Upper lobe of left lung (tissue), 6 donors: ENCODE measurements at regions not wholly inside any gene's neighbourhood (a gene's known extent, or its start where the extent isn't known, plus 50 kb on each side); places are given as distances from the start of the nearest gene placed in this dataset.

Experiments used
- ATAC-seq, 2 donors: fragments of 200-7000 bp; cut with Tn5 transposase; one replicate each; pipeline ENCODE4 v1.9.1; 2022; ENCODE audit warnings: mild to moderate bottlenecking in 2 of 2, moderate library complexity in 2 of 2; ENCODE audit not compliant: low FRiP score in 2 of 2
- DNase-seq, 2 donors: peaks; one replicate each; pipeline ENCODE4 v3.0.0-alpha.2; 2019 to 2020
- H3K27ac ChIP-seq, 4 donors: fragments of 200-600 bp; sonication (generic); one replicate each; pipeline ENCODE4 v1.5.1; 2016 to 2019
- H3K27me3 ChIP-seq, 4 donors: fragments of 200-600 bp; sonication (generic); one replicate each; pipeline ENCODE4 v1.5.1; 2017 to 2019
- H3K36me3 ChIP-seq, 4 donors: fragments of 200-600 bp; sonication (generic); one replicate each; pipeline ENCODE4 v1.5.1; 2016 to 2019
- H3K4me1 ChIP-seq, 4 donors: fragments of 200-600 bp; sonication (generic); one replicate each; pipeline ENCODE4 v1.5.1; 2018 to 2019
- H3K4me3 ChIP-seq, 4 donors: fragments of 200-600 bp; sonication (generic); one replicate each; pipeline ENCODE4 v1.5.1; 2017 to 2019; ENCODE audit warnings: mild to moderate bottlenecking in 2 of 4, moderate library complexity in 1 of 4
- H3K9me3 ChIP-seq, 4 donors: fragments of 200-600 bp; sonication (generic); one replicate each; pipeline ENCODE4 v1.5.1; 2018 to 2019
- CTCF ChIP-seq, 6 experiments: fragments of 450-650 bp in 4 of 6; fragments of 200-600 bp in 2 of 6; sonication (generic) in 2 of 6; IDR thresholded peaks; one replicate each; pipeline ENCODE4 v1.5.1; 2016 to 2019; ENCODE audit warnings: antibody characterized with exemption in 6 of 6
- EP300 ChIP-seq, 4 donors: sonication (generic); formaldehyde crosslinking; IDR thresholded peaks; one replicate each; pipeline ENCODE4 v1.5.1; 2017; ENCODE audit warnings: antibody characterized with exemption in 4 of 4, control low read depth in 2 of 4
- POLR2A ChIP-seq, 4 donors: fragments of 450-650 bp; IDR thresholded peaks; one replicate each; pipeline ENCODE4 v1.5.1; 2016 to 2017; ENCODE audit warnings: antibody characterized with exemption in 4 of 4, mild to moderate bottlenecking in 2 of 4
- POLR2AphosphoS5 ChIP-seq, 2 donors: sonication (generic); formaldehyde crosslinking; IDR thresholded peaks; one replicate each; pipeline ENCODE4 v1.5.1; 2017; ENCODE audit warnings: antibody characterized with exemption in 2 of 2
- WGBS, 2 donors: methylation state at CpG; one replicate each; pipeline ENCODE4 v1.1.5; 2017 to 2018; 5-methylcytosine and 5-hydroxymethylcytosine counted together
- donor health status: DM: no; HTN: no; CAD: no; lungs with moderate emphysema.
- donor health status: DM: no; HTN: yes; CAD: no; lungs with severe emphysema.

GRCh38 chr10:24080207-24080606, 128.7 kb upstream of the KIAA1217 start:
- ATAC-seq (no peak), DNase-seq (no peak)
- no peaks in the 10 kb centered on the region for H3K9me3 ChIP-seq
- H3K27ac ChIP-seq, result peak overlapping the region; percentile 30 to 54 (median 42)
- TF ChIP-seq POLR2AphosphoS5 (IDR thresholded peaks at IDR 0.05) (peak in 1 of 2 donors; percentile 46), POLR2A (IDR thresholded peaks at IDR 0.05) (no peak), CTCF (IDR thresholded peaks at IDR 0.05) (no peak), EP300 (IDR thresholded peaks at IDR 0.05) (peak in 2 of 4 donors; percentile 45 to 85)
- peaks cover 0 to 5% (median 0%) of the 10 kb centered on the region in 4 donors for H3K4me1 ChIP-seq
- H3K4me3 ChIP-seq, result no peak overlapping the region
- H3K36me3 ChIP-seq, result no peaks in the 10 kb centered on the region
- H3K27me3 ChIP-seq, result no peaks in the 10 kb centered on the region
- 64 to 69% methylated on average over 4 of the region's 4 CpGs for WGBS, 2 donors

GRCh38 chr10:24086296-24087086, 122.4 kb upstream of the KIAA1217 start:
- Histone ChIP-seq H3K4me3 (no peak overlapping the region), H3K9me3 (no peaks in the 10 kb centered on the region), H3K27ac (no peak overlapping the region), H3K27me3 (no peaks in the 10 kb centered on the region), H3K4me1 (peaks cover 0 to 4% (median 0%) of the 10 kb centered on the region in 4 donors), H3K36me3 (no peaks in the 10 kb centered on the region)
- DNase-seq (no peak), ATAC-seq (no peak)
- TF ChIP-seq EP300 (IDR thresholded peaks at IDR 0.05), result no peak
- no peak for TF ChIP-seq CTCF (IDR thresholded peaks at IDR 0.05)
- no peak for TF ChIP-seq POLR2AphosphoS5 (IDR thresholded peaks at IDR 0.05)
- TF ChIP-seq POLR2A (IDR thresholded peaks at IDR 0.05), result no peak
- WGBS, 2 donors, result 51 to 52% methylated on average over 3 of the region's 3 CpGs

GRCh38 chr10:24091256-24091655, 117.7 kb upstream of the KIAA1217 start:
- 64 to 67% methylated on average over 2 of the region's 2 CpGs for WGBS, 2 donors
- H3K27me3 ChIP-seq, result no peaks in the 10 kb centered on the region
- no peaks in the 10 kb centered on the region for H3K36me3 ChIP-seq
- H3K27ac ChIP-seq, result peak overlapping the region in 1 of 4 donors; percentile 44
- H3K9me3 ChIP-seq, result no peaks in the 10 kb centered on the region
- peak in 1 of 4 donors; percentile 18 for TF ChIP-seq EP300 (IDR thresholded peaks at IDR 0.05)
- TF ChIP-seq POLR2A (IDR thresholded peaks at IDR 0.05), result no peak
- peaks cover 0 to 4% (median 2%) of the 10 kb centered on the region in 4 donors for H3K4me1 ChIP-seq
- DNase-seq, result no peak
- ATAC-seq, result no peak
- no peak overlapping the region for H3K4me3 ChIP-seq

- Histone ChIP-seq H3K27me3 (no peaks in the 10 kb centered on the region), H3K36me3 (no peaks in the 10 kb centered on the region), H3K9me3 (no peaks in the 10 kb centered on the region), H3K4me3 (no peak overlapping the region), H3K4me1 (peaks cover 0 to 3% (median 0%) of the 10 kb centered on the region in 4 donors), H3K27ac (no peak overlapping the region)
- 21 to 45% methylated on average over 1 of the region's 1 CpG for WGBS, 2 donors
- no peak for TF ChIP-seq POLR2AphosphoS5 (IDR thresholded peaks at IDR 0.05)
- no peak for TF ChIP-seq EP300 (IDR thresholded peaks at IDR 0.05)
- TF ChIP-seq CTCF (IDR thresholded peaks at IDR 0.05), result no peak
- no peak for TF ChIP-seq POLR2A (IDR thresholded peaks at IDR 0.05)
- DNase-seq (no peak), ATAC-seq (no peak)
Measured at GRCh38 chr10:24096281-24096680, 112.7 kb upstream of the KIAA1217 start.

GRCh38 chr10:24097751-24098207, 111.2 kb upstream of the KIAA1217 start:
- no peak overlapping the region for H3K27ac ChIP-seq
- H3K4me3 ChIP-seq, result no peak overlapping the region
- 63 to 78% methylated on average over 7 of the region's 7 CpGs for WGBS, 2 donors
- no peaks in the 10 kb centered on the region for H3K27me3 ChIP-seq
- no peaks in the 10 kb centered on the region for H3K36me3 ChIP-seq
- H3K4me1 ChIP-seq, result peaks cover 0 to 3% (median 0%) of the 10 kb centered on the region in 4 donors
- ATAC-seq (no peak), DNase-seq (no peak)
- no peak for TF ChIP-seq CTCF (IDR thresholded peaks at IDR 0.05)
- TF ChIP-seq POLR2AphosphoS5 (IDR thresholded peaks at IDR 0.05), result no peak
- no peak for TF ChIP-seq EP300 (IDR thresholded peaks at IDR 0.05)
- no peak for TF ChIP-seq POLR2A (IDR thresholded peaks at IDR 0.05)
- no peaks in the 10 kb centered on the region for H3K9me3 ChIP-seq
